ENCODE measurements at regions not wholly inside any gene's neighbourhood (a gene's known extent, or its start where the extent isn't known, plus 50 kb on each side); places are given as distances from the start of the nearest gene placed in this dataset.
"Not testable (repeated sequence)": the region's sequence is repeated elsewhere in the genome, so short reads cannot be mapped to it uniquely, and the experiment has no call there.

GRCh38 chr15:101958656-101959055 is 146.7 kb downstream of the OR4F15 start:
- H3K36me3 ChIP-seq; H3K27ac ChIP-seq; intact Hi-C loops (cut with DNase I); H3K4me1 ChIP-seq (ENCODE audit: insufficient read depth); H3K9me3 ChIP-seq; H3K4me3 ChIP-seq; H3K27me3 ChIP-seq: not testable (repeated sequence)
- peak in 4 of 5 donors; percentile 18 to 41 (median 23) for DNase-seq
- 13% methylated on average over 2 of the region's 4 CpGs; no CpG with 5 or more reads in 2 of the 3 donors for WGBS, 3 donors

- H3K4me1 ChIP-seq (ENCODE audit: insufficient read depth); H3K27me3 ChIP-seq; H3K4me3 ChIP-seq; intact Hi-C loops (cut with DNase I); H3K36me3 ChIP-seq; H3K9me3 ChIP-seq; H3K27ac ChIP-seq: not testable (repeated sequence)
- peak in 2 of 5 donors; percentile 3 to 29 for DNase-seq
- no CpG with 5 or more reads among the region's 48 CpGs for WGBS, 3 donors
Measured at GRCh38 chr15:101961263-101961662, 149.3 kb downstream of the OR4F15 start.

- 1% methylated on average over 11 of the region's 41 CpGs; no CpG with 5 or more reads in 2 of the 3 donors for WGBS, 3 donors
- H3K27ac ChIP-seq; H3K36me3 ChIP-seq; H3K9me3 ChIP-seq; DNase-seq; intact Hi-C loops (cut with DNase I); H3K27me3 ChIP-seq; H3K4me3 ChIP-seq; H3K4me1 ChIP-seq (ENCODE audit: insufficient read depth): not testable (repeated sequence)
Measured at GRCh38 chr15:101961765-101962164, 149.8 kb downstream of the OR4F15 start.

- H3K27me3 ChIP-seq; intact Hi-C loops (cut with DNase I): not testable (repeated sequence)
- 91 to 99% (median 93%) methylated on average over 6 to 8 of the region's 8 CpGs for WGBS, 3 donors
Measured at GRCh38 chr15:101963687-101964086, 151.7 kb downstream of the OR4F15 start.

GRCh38 chr15:101965353-101965752 is 153.4 kb downstream of the OR4F15 start:
- WGBS, 3 donors, result 68 to 75% (median 71%) methylated on average over 2 of the region's 2 CpGs
- H3K4me1 ChIP-seq (ENCODE audit: insufficient read depth); H3K36me3 ChIP-seq; H3K9me3 ChIP-seq; H3K27me3 ChIP-seq; H3K4me3 ChIP-seq; intact Hi-C loops (cut with DNase I); H3K27ac ChIP-seq: not testable (repeated sequence)
- DNase-seq, result peak in 3 of 5 donors; percentile 7 to 19 (median 11)

More at GRCh38 chr15:101963687-101964086, 151.7 kb downstream of the OR4F15 start:
- not testable (repeated sequence) for H3K4me1 ChIP-seq (ENCODE audit: insufficient read depth); H3K4me3 ChIP-seq; H3K27ac ChIP-seq; H3K9me3 ChIP-seq; H3K36me3 ChIP-seq
- DNase-seq, result peak in 1 of 5 donors; percentile 16

- H3K36me3 ChIP-seq; H3K9me3 ChIP-seq; H3K4me3 ChIP-seq; H3K27me3 ChIP-seq; H3K4me1 ChIP-seq (ENCODE audit: insufficient read depth); intact Hi-C loops (cut with DNase I); H3K27ac ChIP-seq: not testable (repeated sequence)
- DNase-seq, result peak in 4 of 5 donors; percentile 15 to 39 (median 24)
- 84 to 89% (median 88%) methylated on average over 7 to 8 of the region's 8 CpGs for WGBS, 3 donors
Measured at GRCh38 chr15:101965860-101966259, 153.9 kb downstream of the OR4F15 start.

GRCh38 chr15:101967364-101967763 is 155.4 kb downstream of the OR4F15 start:
- H3K4me1 ChIP-seq (ENCODE audit: insufficient read depth); H3K27me3 ChIP-seq; intact Hi-C loops (cut with DNase I); H3K36me3 ChIP-seq; H3K4me3 ChIP-seq; H3K9me3 ChIP-seq; H3K27ac ChIP-seq: not testable (repeated sequence)
- 65 to 87% (median 81%) methylated on average over 2 to 3 of the region's 5 CpGs for WGBS, 3 donors
- peak in 3 of 5 donors; percentile 19 to 28 (median 28) for DNase-seq

- H3K4me1 ChIP-seq (ENCODE audit: insufficient read depth); H3K36me3 ChIP-seq; H3K27ac ChIP-seq; intact Hi-C loops (cut with DNase I); H3K27me3 ChIP-seq; H3K4me3 ChIP-seq; H3K9me3 ChIP-seq: not testable (repeated sequence)
- peak in 1 of 5 donors; percentile 1 for DNase-seq
- 67 to 94% (median 82%) methylated on average over 3 to 5 of the region's 6 CpGs for WGBS, 3 donors
Measured at GRCh38 chr15:101970605-101971004, 158.6 kb downstream of the OR4F15 start.

- H3K27ac ChIP-seq; H3K9me3 ChIP-seq; H3K36me3 ChIP-seq; H3K27me3 ChIP-seq; H3K4me1 ChIP-seq (ENCODE audit: insufficient read depth); H3K4me3 ChIP-seq; intact Hi-C loops (cut with DNase I): not testable (repeated sequence)
- DNase-seq, result peak in 2 of 5 donors; percentile 20 to 39
- WGBS, 3 donors, result 29% methylated on average over 4 of the region's 8 CpGs; no CpG with 5 or more reads in 2 of the 3 donors
Measured at GRCh38 chr15:101977281-101977680, 165.3 kb downstream of the OR4F15 start.

GRCh38 chr15:101980206-101980910 is 168.4 kb downstream of the OR4F15 start:
- H3K4me1 ChIP-seq (ENCODE audit: insufficient read depth); intact Hi-C loops (cut with DNase I); H3K4me3 ChIP-seq; H3K27me3 ChIP-seq; H3K27ac ChIP-seq; H3K36me3 ChIP-seq; H3K9me3 ChIP-seq: not testable (repeated sequence)
- DNase-seq, result peak in 3 of 5 donors; percentile 16 to 53 (median 35)
- WGBS, 3 donors, result 72 to 79% methylated on average over 53 of the region's 53 CpGs; no CpG with 5 or more reads in 1 of the 3 donors

All from ovary (tissue), 7 donors.